Spleen (tissue), 11 donors: ENCODE measurements at regions not wholly inside any gene's neighbourhood (a gene's known extent, or its start where the extent isn't known, plus 50 kb on each side); places are given as distances from the start of the nearest gene placed in this dataset.

Source experiments
- DNase-seq: peaks from one replicate; pipeline ENCODE4 v3.0.0-alpha.2; 2020
- H3K27ac ChIP-seq, 8 donors: fragments of 200-600 bp; sonication (generic) in 7 of 8; 1 replicate in 4 of 8; 2 replicates in 4 of 8; pipeline versions ENCODE4 v1.5.0 to v1.8.0; 2016 to 2021; ENCODE audit warnings: inconsistent platforms in 4 of 8, mild to moderate bottlenecking in 4 of 8, moderate library complexity in 1 of 8
- H3K27me3 ChIP-seq, 7 donors: fragments of 200-600 bp; sonication (generic) in 6 of 7; replicated peaks in 1 of 7; 1 replicate in 4 of 7; 2 replicates in 3 of 7; pipeline versions ENCODE4 v1.5.0 to v1.8.0; 2016 to 2021; ENCODE audit warnings: inconsistent platforms in 3 of 7, mild to moderate bottlenecking in 1 of 7
- H3K36me3 ChIP-seq, 6 donors: fragments of 200-600 bp; sonication (generic) in 5 of 6; 1 replicate in 4 of 6; 2 replicates in 2 of 6; pipeline versions ENCODE4 v1.5.0 to v1.8.0; 2016 to 2021; ENCODE audit warnings: inconsistent platforms in 2 of 6
- H3K4me1 ChIP-seq, 6 donors: fragments of 200-600 bp; sonication (generic) in 5 of 6; 1 replicate in 3 of 6; 2 replicates in 3 of 6; pipeline versions ENCODE4 v1.5.0 to v1.8.0; 2016 to 2021; ENCODE audit warnings: inconsistent platforms in 3 of 6
- H3K4me3 ChIP-seq, 8 donors: fragments of 200-600 bp; sonication (generic) in 7 of 8; 1 replicate in 4 of 8; 2 replicates in 4 of 8; pipeline versions ENCODE4 v1.5.0 to v1.8.0; 2016 to 2021; ENCODE audit warnings: inconsistent platforms in 4 of 8, mild to moderate bottlenecking in 4 of 8, moderate library complexity in 2 of 8
- H3K9me3 ChIP-seq, 8 donors: fragments of 200-600 bp; sonication (generic) in 7 of 8; 1 replicate in 4 of 8; 2 replicates in 4 of 8; pipeline versions ENCODE4 v1.5.0 to v1.8.0; 2016 to 2021; ENCODE audit warnings: inconsistent platforms in 4 of 8
- CTCF ChIP-seq, 11 experiments: fragments of 200-600 bp in 7 of 11; fragments of 450-650 bp in 4 of 11; sonication (generic) in 4 of 11; IDR thresholded peaks in 8 of 11; conservative IDR thresholded peaks in 3 of 11; 1 replicate in 7 of 11; 2 replicates in 4 of 11; pipeline versions ENCODE4 v1.4.0 to v1.8.0; 2016 to 2021; ENCODE audit warnings: antibody characterized with exemption in 11 of 11, inconsistent platforms in 4 of 11, mild to moderate bottlenecking in 1 of 11
- POLR2A ChIP-seq, 3 donors: fragments of 450-650 bp; IDR thresholded peaks; one replicate each; pipeline ENCODE4 v1.5.1; 2017; ENCODE audit warnings: antibody characterized with exemption in 3 of 3, mild to moderate bottlenecking in 1 of 3
- POLR2AphosphoS5 ChIP-seq, 3 donors: sonication (generic); formaldehyde crosslinking; IDR thresholded peaks; one replicate each; pipeline ENCODE4 v1.5.1; 2017; ENCODE audit warnings: antibody characterized with exemption in 3 of 3
- WGBS, 5 donors: extraction: QIAGEN DNeasy Blood & Tissue Kit in 3 of 5; methylation state at CpG; one replicate each; pipeline versions ENCODE4 v1.1.5 to v1.1.7; 2013 to 2018; 5-methylcytosine and 5-hydroxymethylcytosine counted together
- intact Hi-C: fragments of 100-400 bp; cut with DNase I; formaldehyde crosslinking; loops from one replicate; pipeline ENCODE4 v1.15.0; 2023; ENCODE audit warnings: low total_unique reads
- donor health status: healthy with polysubstance abuse.
- donor health status: DM: no; HTN: no; CAD: no; lungs with moderate emphysema.
- donor health status: DM: no; HTN: no; CAD: no.
- donor health status: Bipolar disorder and iron deficiency.
- donor health status: healthy.
- donor health status: DM: no; HTN: no; CAD: no.
- donor health status: DM: yes; HTN: yes; CAD: no.

- TF ChIP-seq POLR2A (IDR thresholded peaks at IDR 0.05) (no peak), POLR2AphosphoS5 (IDR thresholded peaks at IDR 0.05) (no peak), CTCF (IDR thresholded peaks at IDR 0.05 in 8 of 11, conservative IDR thresholded peaks at IDR 0.05 in 3 of 11) (no peak)
- H3K36me3 ChIP-seq: no peaks in the 10 kb centered on the region
- intact Hi-C loops: no loop called here
- WGBS, 5 donors: 76 to 95% (median 78%) methylated on average over 2 of the region's 2 CpGs
- H3K27me3 ChIP-seq: no peaks in the 10 kb centered on the region
- no peak overlapping the region for H3K4me3 ChIP-seq
- no peak overlapping the region for H3K27ac ChIP-seq
- H3K4me1 ChIP-seq: no peaks in the 10 kb centered on the region
- DNase-seq: no peak
- H3K9me3 ChIP-seq: peaks cover 0 to 22% (median 10%) of the 10 kb centered on the region in 8 donors
These were observed 2046.8 kb upstream of the CDH9 start for GRCh38 chr5:29085142-29085541.

GRCh38 chr5:29079771-29080170, 2041.4 kb upstream of the CDH9 start:
- intact Hi-C loops: no loop called here
- peaks cover 0 to 27% (median 10%) of the 10 kb centered on the region in 8 donors for H3K9me3 ChIP-seq
- no peaks in the 10 kb centered on the region for H3K4me1 ChIP-seq
- WGBS, 5 donors: 50 to 69% (median 55%) methylated on average over 3 of the region's 3 CpGs
- H3K27me3 ChIP-seq: no peaks in the 10 kb centered on the region
- H3K4me3 ChIP-seq: no peak overlapping the region
- no peak overlapping the region for H3K27ac ChIP-seq
- H3K36me3 ChIP-seq: no peaks in the 10 kb centered on the region
- no peak for TF ChIP-seq POLR2A (IDR thresholded peaks at IDR 0.05)
- TF ChIP-seq POLR2AphosphoS5 (IDR thresholded peaks at IDR 0.05): no peak
- no peak for TF ChIP-seq CTCF (IDR thresholded peaks at IDR 0.05 in 8 of 11, conservative IDR thresholded peaks at IDR 0.05 in 3 of 11)
- no peak for DNase-seq

GRCh38 chr5:29077451-29077850, 2039.1 kb upstream of the CDH9 start:
- TF ChIP-seq POLR2AphosphoS5 (IDR thresholded peaks at IDR 0.05): no peak
- TF ChIP-seq CTCF (IDR thresholded peaks at IDR 0.05 in 8 of 11, conservative IDR thresholded peaks at IDR 0.05 in 3 of 11): no peak
- TF ChIP-seq POLR2A (IDR thresholded peaks at IDR 0.05): no peak
- Histone ChIP-seq H3K9me3 (peaks cover 0 to 30% (median 6%) of the 10 kb centered on the region in 8 donors), H3K36me3 (no peaks in the 10 kb centered on the region), H3K4me1 (no peaks in the 10 kb centered on the region), H3K27me3 (no peaks in the 10 kb centered on the region), H3K27ac (no peak overlapping the region), H3K4me3 (no peak overlapping the region)
- 43 to 72% (median 52%) methylated on average over 5 of the region's 5 CpGs for WGBS, 5 donors
- intact Hi-C loops: no loop called here
- no peak for DNase-seq

GRCh38 chr5:29069104-29069402, 2030.7 kb upstream of the CDH9 start:
- Histone ChIP-seq H3K36me3 (no peaks in the 10 kb centered on the region), H3K4me1 (no peaks in the 10 kb centered on the region), H3K27ac (no peak overlapping the region), H3K9me3 (peaks cover 0 to 16% (median 0%) of the 10 kb centered on the region in 8 donors), H3K4me3 (no peak overlapping the region), H3K27me3 (no peaks in the 10 kb centered on the region)
- no peak for TF ChIP-seq POLR2A (IDR thresholded peaks at IDR 0.05)
- no peak for TF ChIP-seq CTCF (IDR thresholded peaks at IDR 0.05 in 8 of 11, conservative IDR thresholded peaks at IDR 0.05 in 3 of 11)
- no peak for TF ChIP-seq POLR2AphosphoS5 (IDR thresholded peaks at IDR 0.05)
- WGBS, 5 donors: 68 to 77% (median 76%) methylated on average over 2 of the region's 2 CpGs; no CpG with 5 or more reads in 1 of the 5 donors
- DNase-seq: no peak
- intact Hi-C loops: no loop called here
